ENCODE measurements at regions not wholly inside any gene's neighbourhood (a gene's known extent, or its start where the extent isn't known, plus 50 kb on each side); places are given as distances from the start of the nearest gene placed in this dataset.

DNA sequence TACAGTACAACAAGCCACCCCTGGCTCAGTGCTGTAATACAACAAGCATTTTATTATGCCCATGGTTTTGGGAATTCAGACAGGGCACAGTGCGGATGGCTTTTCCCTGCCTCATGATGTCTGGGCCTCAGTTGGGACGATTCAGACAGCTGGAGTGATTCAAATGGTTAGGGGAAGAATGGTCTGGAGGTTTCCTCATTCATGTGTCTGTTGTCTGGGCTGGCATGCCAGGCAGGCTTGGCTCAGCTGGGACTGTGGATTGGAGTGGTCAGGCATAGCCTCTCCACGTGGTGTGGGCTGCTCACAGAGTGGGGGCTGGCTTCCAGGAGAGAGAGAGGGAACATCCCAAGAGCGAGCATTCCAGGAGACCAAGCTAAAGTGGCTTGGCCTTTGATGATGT is 164.4 kb downstream of the C11orf91 start:
- no peak for DNase-seq
- Histone ChIP-seq H3K4me3 (no peak overlapping the region), H3K27me3 (no peaks in the 10 kb centered on the region), H3K9me3 (no peaks in the 10 kb centered on the region), H3K4me1 (no peaks in the 10 kb centered on the region), H3K27ac (no peak overlapping the region), H3K36me3 (ENCODE audit: low read depth, missing control alignments) (no peaks in the 10 kb centered on the region)
- intact Hi-C loops (cut with DNase I; ENCODE audit: low total_unique reads) = no loop called here
- 86 to 90% methylated on average over 2 to 4 of the region's 4 CpGs for WGBS, 2 donors
- TF ChIP-seq POLR2A (IDR thresholded peaks at IDR 0.05) (no peak), CTCF (IDR thresholded peaks at IDR 0.05) (no peak)

GRCh38 chr11:33534575-33534974 is 166.1 kb downstream of the C11orf91 start:
- H3K36me3 ChIP-seq (ENCODE audit: low read depth, missing control alignments) = no peaks in the 10 kb centered on the region
- H3K9me3 ChIP-seq = no peaks in the 10 kb centered on the region
- WGBS, 2 donors = 80 to 83% methylated on average over 1 of the region's 1 CpG
- H3K27me3 ChIP-seq = no peaks in the 10 kb centered on the region
- no peak overlapping the region for H3K27ac ChIP-seq
- DNase-seq = no peak
- H3K4me3 ChIP-seq = no peak overlapping the region
- intact Hi-C loops (cut with DNase I; ENCODE audit: low total_unique reads) = no loop called here
- H3K4me1 ChIP-seq = no peaks in the 10 kb centered on the region
- TF ChIP-seq POLR2A (IDR thresholded peaks at IDR 0.05) (no peak), CTCF (IDR thresholded peaks at IDR 0.05) (no peak)

GRCh38 chr11:33533386-33534052 is 167.1 kb downstream of the C11orf91 start:
- H3K4me3 ChIP-seq = no peak overlapping the region
- intact Hi-C loops (cut with DNase I; ENCODE audit: low total_unique reads) = no loop called here
- H3K4me1 ChIP-seq = no peaks in the 10 kb centered on the region
- no peaks in the 10 kb centered on the region for H3K27me3 ChIP-seq
- no peak for TF ChIP-seq POLR2A (IDR thresholded peaks at IDR 0.05)
- no peak for TF ChIP-seq CTCF (IDR thresholded peaks at IDR 0.05)
- DNase-seq = no peak
- no peak overlapping the region for H3K27ac ChIP-seq
- 34 to 47% methylated on average over 5 of the region's 5 CpGs for WGBS, 2 donors
- H3K36me3 ChIP-seq (ENCODE audit: low read depth, missing control alignments) = no peaks in the 10 kb centered on the region
- H3K9me3 ChIP-seq = no peaks in the 10 kb centered on the region

- Histone ChIP-seq H3K4me3 (no peak overlapping the region), H3K27ac (no peak overlapping the region), H3K27me3 (no peaks in the 10 kb centered on the region), H3K36me3 (ENCODE audit: low read depth, missing control alignments) (no peaks in the 10 kb centered on the region), H3K4me1 (no peaks in the 10 kb centered on the region), H3K9me3 (no peaks in the 10 kb centered on the region)
- WGBS, 2 donors = 63 to 66% methylated on average over 6 of the region's 6 CpGs
- TF ChIP-seq POLR2A (IDR thresholded peaks at IDR 0.05) (no peak), CTCF (IDR thresholded peaks at IDR 0.05) (no peak)
- intact Hi-C loops (cut with DNase I; ENCODE audit: low total_unique reads) = no loop called here
- DNase-seq = no peak
Observed at GRCh38 chr11:33532720-33533385, 167.8 kb downstream of the C11orf91 start.

- intact Hi-C loops (cut with DNase I; ENCODE audit: low total_unique reads) = no loop called here
- no peaks in the 10 kb centered on the region for H3K9me3 ChIP-seq
- H3K4me3 ChIP-seq = no peak overlapping the region
- TF ChIP-seq POLR2A (IDR thresholded peaks at IDR 0.05) = no peak
- no peak for TF ChIP-seq CTCF (IDR thresholded peaks at IDR 0.05)
- 86 to 91% methylated on average over 3 of the region's 3 CpGs for WGBS, 2 donors
- no peaks in the 10 kb centered on the region for H3K36me3 ChIP-seq (ENCODE audit: low read depth, missing control alignments)
- no peaks in the 10 kb centered on the region for H3K4me1 ChIP-seq
- DNase-seq = no peak
- no peaks in the 10 kb centered on the region for H3K27me3 ChIP-seq
- no peak overlapping the region for H3K27ac ChIP-seq
Observed at GRCh38 chr11:33532257-33532656, 168.4 kb downstream of the C11orf91 start.

Data from testis (tissue), 2 donors.